Neural crest cell (in vitro differentiated cells): ENCODE measurements at regions not wholly inside any gene's neighbourhood (a gene's known extent, or its start where the extent isn't known, plus 50 kb on each side); places are given as distances from the start of the nearest gene placed in this dataset.
"Not testable (repeated sequence)": the region's sequence is repeated elsewhere in the genome, so short reads cannot be mapped to it uniquely, and the experiment has no call there.

Source experiments
- DNase-seq: peaks from one replicate; pipeline ENCODE4 v3.0.0; 2021; ENCODE audit warnings: low read depth, mixed read lengths, low spot score
- H3K27ac Mint-ChIP-seq: one replicate; pipeline ENCODE4 v1.8.0; 2021; ENCODE audit warnings: mild to moderate bottlenecking, mixed read lengths; ENCODE audit not compliant: unreplicated experiment
- H3K27me3 Mint-ChIP-seq: 2 replicates; pipeline ENCODE4 v1.8.0; 2021; ENCODE audit warnings: low read depth, mild to moderate bottlenecking, mixed read lengths
- H3K36me3 Mint-ChIP-seq: 2 replicates; pipeline ENCODE4 v1.8.0; 2021; ENCODE audit warnings: low read depth, mild to moderate bottlenecking, mixed read lengths
- H3K4me1 Mint-ChIP-seq: 2 replicates; pipeline ENCODE4 v1.8.0; 2021; ENCODE audit warnings: mixed read lengths
- H3K4me3 Mint-ChIP-seq: one replicate; pipeline ENCODE4 v1.8.0; 2021; ENCODE audit warnings: mild to moderate bottlenecking, mixed read lengths
- H3K9me3 Mint-ChIP-seq: 2 replicates; pipeline ENCODE4 v1.8.0; 2021; ENCODE audit warnings: mixed read lengths
- CTCF ChIP-seq: fragments of 200-600 bp; sonication (generic); conservative IDR thresholded peaks from 2 replicates; pipeline ENCODE4 v1.5.0; 2021; ENCODE audit warnings: antibody characterized with exemption, mild to moderate bottlenecking

GRCh38 chr10:84626397-84627087 lies 298.2 kb downstream of the CCSER2 start:
- no peak for TF ChIP-seq CTCF
- Mint-ChIP-seq H3K27me3 (no peaks in the 10 kb centered on the region), H3K4me1 (no peaks in the 10 kb centered on the region), H3K9me3 (no peaks in the 10 kb centered on the region), H3K36me3 (no peaks in the 10 kb centered on the region), H3K4me3 (no peak overlapping the region), H3K27ac (no peak overlapping the region)
- no peak for DNase-seq

- no peaks in the 10 kb centered on the region for H3K36me3 Mint-ChIP-seq
- TF ChIP-seq CTCF = no peak
- DNase-seq = no peak
- H3K27ac Mint-ChIP-seq = no peak overlapping the region
- H3K27me3 Mint-ChIP-seq = no peaks in the 10 kb centered on the region
- no peak overlapping the region for H3K4me3 Mint-ChIP-seq
- no peaks in the 10 kb centered on the region for H3K9me3 Mint-ChIP-seq
- H3K4me1 Mint-ChIP-seq = no peaks in the 10 kb centered on the region
Observed at GRCh38 chr10:84632866-84633265, 304.5 kb downstream of the CCSER2 start.

- H3K9me3 Mint-ChIP-seq = peaks cover 7% of the 10 kb centered on the region
- H3K27me3 Mint-ChIP-seq = no peaks in the 10 kb centered on the region
- H3K4me3 Mint-ChIP-seq = no peak overlapping the region
- no peak for TF ChIP-seq CTCF
- H3K36me3 Mint-ChIP-seq = peaks cover 3% of the 10 kb centered on the region
- no peak for DNase-seq
- H3K4me1 Mint-ChIP-seq = no peaks in the 10 kb centered on the region
- no peak overlapping the region for H3K27ac Mint-ChIP-seq
Observed at GRCh38 chr10:84634636-84635035, 306.2 kb downstream of the CCSER2 start.

- H3K27me3 Mint-ChIP-seq, H3K4me1 Mint-ChIP-seq, H3K9me3 Mint-ChIP-seq, H3K27ac Mint-ChIP-seq, H3K36me3 Mint-ChIP-seq, DNase-seq, H3K4me3 Mint-ChIP-seq: not testable (repeated sequence)
Observed at GRCh38 chr10:84650628-84651027, 322.2 kb downstream of the CCSER2 start.

- no peak for TF ChIP-seq CTCF
- H3K27ac Mint-ChIP-seq = no peak overlapping the region
- no peak overlapping the region for H3K4me3 Mint-ChIP-seq
- no peaks in the 10 kb centered on the region for H3K4me1 Mint-ChIP-seq
- no peaks in the 10 kb centered on the region for H3K36me3 Mint-ChIP-seq
- peaks cover 2% of the 10 kb centered on the region for H3K27me3 Mint-ChIP-seq
- H3K9me3 Mint-ChIP-seq = no peaks in the 10 kb centered on the region
- DNase-seq = no peak
Observed at GRCh38 chr10:84654671-84655070, 326.3 kb downstream of the CCSER2 start.

GRCh38 chr10:84659027-84659426 lies 330.6 kb downstream of the CCSER2 start:
- DNase-seq = no peak
- H3K27me3 Mint-ChIP-seq = peaks cover 2% of the 10 kb centered on the region
- H3K4me1 Mint-ChIP-seq = no peaks in the 10 kb centered on the region
- no peak for TF ChIP-seq CTCF
- no peaks in the 10 kb centered on the region for H3K36me3 Mint-ChIP-seq
- no peak overlapping the region for H3K27ac Mint-ChIP-seq
- no peak overlapping the region for H3K4me3 Mint-ChIP-seq
- no peaks in the 10 kb centered on the region for H3K9me3 Mint-ChIP-seq
